Fibroblast of skin of scalp (primary cell): ENCODE measurements at regions not wholly inside any gene's neighbourhood (a gene's known extent, or its start where the extent isn't known, plus 50 kb on each side); places are given as distances from the start of the nearest gene placed in this dataset.

ENCODE experiments used
- DNase-seq: peaks from one replicate; pipeline ENCODE4 v3.0.0-alpha.2; 2013

- no peak for DNase-seq
Observed at GRCh38 chr6:91754691-91755090, 1167.8 kb upstream of the MAP3K7 start.

- no peak for DNase-seq
Observed at GRCh38 chr6:91751526-91751925, 1164.7 kb upstream of the MAP3K7 start.

GRCh38 chr6:91744566-91744965 lies 1157.7 kb upstream of the MAP3K7 start:
- DNase-seq = no peak

- no peak for DNase-seq
Observed at GRCh38 chr6:91743756-91744155, 1156.9 kb upstream of the MAP3K7 start.

- no peak for DNase-seq
Observed at GRCh38 chr6:91731939-91732338, 1145.1 kb upstream of the MAP3K7 start.

GRCh38 chr6:91730710-91731109 lies 1143.8 kb upstream of the MAP3K7 start:
- DNase-seq = no peak

- no peak for DNase-seq
Observed at GRCh38 chr6:91720324-91720723, 1133.5 kb upstream of the MAP3K7 start.

GRCh38 chr6:91719414-91719813 lies 1132.5 kb upstream of the MAP3K7 start:
- DNase-seq = no peak

- DNase-seq = no peak
Observed at GRCh38 chr6:91718198-91718597, 1131.3 kb upstream of the MAP3K7 start.

GRCh38 chr6:91717094-91717493 lies 1130.2 kb upstream of the MAP3K7 start:
- DNase-seq = no peak

- DNase-seq = no peak
Observed at GRCh38 chr6:91716361-91716760, 1129.5 kb upstream of the MAP3K7 start.

- no peak for DNase-seq
Observed at GRCh38 chr6:91715171-91715805, 1128.4 kb upstream of the MAP3K7 start.

- DNase-seq = no peak
Observed at GRCh38 chr6:91713911-91714310, 1127.0 kb upstream of the MAP3K7 start.

- DNase-seq = no peak
Observed at GRCh38 chr6:91711518-91711917, 1124.6 kb upstream of the MAP3K7 start.

GRCh38 chr6:91710342-91710741 lies 1123.5 kb upstream of the MAP3K7 start:
- no peak for DNase-seq

- DNase-seq = no peak
Observed at GRCh38 chr6:91708534-91708933, 1121.7 kb upstream of the MAP3K7 start.

GRCh38 chr6:91705646-91706045 lies 1118.8 kb upstream of the MAP3K7 start:
- no peak for DNase-seq

GRCh38 chr6:91704531-91704930 lies 1117.7 kb upstream of the MAP3K7 start:
- DNase-seq = peak; percentile 71

- DNase-seq = no peak
Observed at GRCh38 chr6:91697010-91697695, 1110.3 kb upstream of the MAP3K7 start.

GRCh38 chr6:91695221-91695620 lies 1108.3 kb upstream of the MAP3K7 start:
- no peak for DNase-seq

- no peak for DNase-seq
Observed at GRCh38 chr6:91694016-91694654, 1107.3 kb upstream of the MAP3K7 start.

- DNase-seq = no peak
Observed at GRCh38 chr6:91691449-91691848, 1104.6 kb upstream of the MAP3K7 start.

- no peak for DNase-seq
Observed at GRCh38 chr6:91683240-91683639, 1096.4 kb upstream of the MAP3K7 start.

- DNase-seq = no peak
Observed at GRCh38 chr6:91681296-91681695, 1094.4 kb upstream of the MAP3K7 start.
